Natural killer cell (primary cell): ENCODE measurements at regions not wholly inside any gene's neighbourhood (a gene's known extent, or its start where the extent isn't known, plus 50 kb on each side); places are given as distances from the start of the nearest gene placed in this dataset.
"Not testable (repeated sequence)": the region's sequence is repeated elsewhere in the genome, so short reads cannot be mapped to it uniquely, and the experiment has no call there.

Source experiments
- ATAC-seq, 3 donors: fragments of 150-1000 bp in 2 of 3; fragments of 200-7000 bp in 1 of 3; cut with Tn5 transposase; 1 replicate in 1 of 3; 2 replicates in 2 of 3; pipeline ENCODE4 v1.10.0; 2021; ENCODE audit warnings: mild to moderate bottlenecking in 2 of 3, moderate library complexity in 2 of 3
- DNase-seq, 2 donors: peaks; one replicate each; pipeline versions ENCODE4 v3.0.0 to v3.0.0-alpha.2; 2013 to 2021; ENCODE audit warnings: mixed read lengths in 1 of 2
- H3K27ac ChIP-seq: one replicate; pipeline ENCODE4 v1.5.1; 2013; ENCODE audit warnings: mild to moderate bottlenecking, low read length
- H3K27me3 ChIP-seq: one replicate; pipeline ENCODE4 v1.6.1; 2013; ENCODE audit warnings: low read length; ENCODE audit not compliant: control insufficient read depth, insufficient read depth
- H3K36me3 ChIP-seq: one replicate; pipeline ENCODE4 v1.6.1; 2013; ENCODE audit warnings: low read length; ENCODE audit not compliant: control insufficient read depth, insufficient read depth
- H3K4me1 ChIP-seq: one replicate; pipeline ENCODE4 v1.6.1; 2013; ENCODE audit warnings: low read length; ENCODE audit not compliant: control insufficient read depth, insufficient read depth
- H3K4me3 ChIP-seq: one replicate; pipeline ENCODE4 v1.5.1; 2013; ENCODE audit warnings: low read length
- H3K9me3 ChIP-seq: one replicate; pipeline ENCODE4 v1.6.1; 2013; ENCODE audit warnings: low read length; ENCODE audit not compliant: control insufficient read depth, insufficient read depth
- H3K27ac Mint-ChIP-seq, 2 donors: one replicate each; pipeline ENCODE4 v1.8.0; 2022; ENCODE audit warnings: mild to moderate bottlenecking in 2 of 2, mixed read lengths in 2 of 2, moderate library complexity in 1 of 2
- H3K27me3 Mint-ChIP-seq, 2 donors: one replicate each; pipeline ENCODE4 v1.8.0; 2022; ENCODE audit warnings: low read depth in 2 of 2, mixed read lengths in 2 of 2
- H3K36me3 Mint-ChIP-seq: one replicate; pipeline ENCODE4 v1.8.0; 2022; ENCODE audit warnings: mixed read lengths
- H3K4me1 Mint-ChIP-seq, 2 donors: one replicate each; pipeline ENCODE4 v1.8.0; 2022; ENCODE audit warnings: mixed read lengths in 2 of 2
- H3K4me3 Mint-ChIP-seq: one replicate; pipeline ENCODE4 v1.8.0; 2022; ENCODE audit warnings: mild to moderate bottlenecking, moderate library complexity, mixed read lengths
- H3K9me3 Mint-ChIP-seq, 2 donors: one replicate each; pipeline ENCODE4 v1.8.0; 2022; ENCODE audit warnings: mixed read lengths in 2 of 2
- CTCF ChIP-seq: fragments of 200-600 bp; IDR thresholded peaks from one replicate; pipeline ENCODE4 v1.8.0; 2022; ENCODE audit warnings: antibody characterized with exemption
- WGBS: methylation state at CpG from one replicate; pipeline ENCODE4 v1.1.7; 2013; ENCODE audit warnings: missing lambda C conversion rate; ENCODE audit not compliant: insufficient coverage; 5-methylcytosine and 5-hydroxymethylcytosine counted together
- intact Hi-C: fragments of 100-400 bp; cut with micrococcal nuclease; formaldehyde crosslinking; loops from one replicate; pipeline ENCODE4 v1.14.2; 2022

- Mint-ChIP-seq H3K9me3 (no peaks in the 10 kb centered on the region), H3K4me1 (peaks cover 0 to 8% of the 10 kb centered on the region in 2 donors), H3K36me3 (no peaks in the 10 kb centered on the region), H3K27me3 (no peaks in the 10 kb centered on the region), H3K4me3 (no peak overlapping the region), H3K27ac (no peak overlapping the region)
- H3K36me3 ChIP-seq: no peaks in the 10 kb centered on the region
- DNase-seq (no peak), ATAC-seq (no peak)
- no peak overlapping the region for H3K4me3 ChIP-seq
- WGBS: 95% methylated on average over 33 of the region's 33 CpGs
- H3K27me3 ChIP-seq: no peaks in the 10 kb centered on the region
- intact Hi-C loops: no loop called here
- no peak overlapping the region for H3K27ac ChIP-seq
- H3K4me1 ChIP-seq: no peaks in the 10 kb centered on the region
- no peak for TF ChIP-seq CTCF
- H3K9me3 ChIP-seq: no peaks in the 10 kb centered on the region
Observed at GRCh38 chr7:29649028-29649716, 85.5 kb downstream of the PRR15 start.

GRCh38 chr7:29649876-29650275 lies 86.2 kb downstream of the PRR15 start:
- no peak overlapping the region for H3K4me3 ChIP-seq
- no peak overlapping the region for H3K27ac Mint-ChIP-seq
- peaks cover 0 to 8% of the 10 kb centered on the region in 2 donors for H3K4me1 Mint-ChIP-seq
- H3K36me3 Mint-ChIP-seq: no peaks in the 10 kb centered on the region
- H3K9me3 Mint-ChIP-seq: no peaks in the 10 kb centered on the region
- DNase-seq (no peak), ATAC-seq (no peak)
- H3K9me3 ChIP-seq: no peaks in the 10 kb centered on the region
- intact Hi-C loops: no loop called here
- H3K27ac ChIP-seq: no peak overlapping the region
- H3K27me3 ChIP-seq: no peaks in the 10 kb centered on the region
- no peak overlapping the region for H3K4me3 Mint-ChIP-seq
- H3K4me1 ChIP-seq: no peaks in the 10 kb centered on the region
- no peaks in the 10 kb centered on the region for H3K36me3 ChIP-seq
- WGBS: 96% methylated on average over 21 of the region's 21 CpGs
- TF ChIP-seq CTCF: no peak
- no peaks in the 10 kb centered on the region for H3K27me3 Mint-ChIP-seq

- Mint-ChIP-seq H3K36me3 (no peaks in the 10 kb centered on the region), H3K4me1 (peaks cover 0 to 8% of the 10 kb centered on the region in 2 donors), H3K4me3 (no peak overlapping the region), H3K9me3 (no peaks in the 10 kb centered on the region), H3K27ac (no peak overlapping the region), H3K27me3 (no peaks in the 10 kb centered on the region)
- no peaks in the 10 kb centered on the region for H3K4me1 ChIP-seq
- DNase-seq (no peak), ATAC-seq (no peak)
- TF ChIP-seq CTCF: no peak
- no peak overlapping the region for H3K27ac ChIP-seq
- intact Hi-C loops: no loop called here
- no peaks in the 10 kb centered on the region for H3K9me3 ChIP-seq
- H3K4me3 ChIP-seq: no peak overlapping the region
- H3K27me3 ChIP-seq: no peaks in the 10 kb centered on the region
- H3K36me3 ChIP-seq: no peaks in the 10 kb centered on the region
- 100% methylated on average over 1 of the region's 2 CpGs for WGBS
Observed at GRCh38 chr7:29651477-29651876, 87.8 kb downstream of the PRR15 start.

- Histone ChIP-seq H3K4me1 (no peaks in the 10 kb centered on the region), H3K36me3 (no peaks in the 10 kb centered on the region), H3K9me3 (no peaks in the 10 kb centered on the region), H3K27me3 (no peaks in the 10 kb centered on the region), H3K4me3 (no peak overlapping the region), H3K27ac (no peak overlapping the region)
- no peak for DNase-seq
- no peaks in the 10 kb centered on the region for H3K36me3 Mint-ChIP-seq
- H3K27ac Mint-ChIP-seq: no peak overlapping the region
- WGBS: 95% methylated on average over 2 of the region's 2 CpGs
- H3K4me3 Mint-ChIP-seq: no peak overlapping the region
- H3K9me3 Mint-ChIP-seq: no peaks in the 10 kb centered on the region
- intact Hi-C loops: no loop called here
- no peaks in the 10 kb centered on the region for H3K27me3 Mint-ChIP-seq
- H3K4me1 Mint-ChIP-seq: peaks cover 0 to 5% of the 10 kb centered on the region in 2 donors
- ATAC-seq: no peak
- TF ChIP-seq CTCF: no peak
Observed at GRCh38 chr7:29652556-29652955, 88.9 kb downstream of the PRR15 start.

- H3K36me3 ChIP-seq, H3K9me3 ChIP-seq, H3K4me1 ChIP-seq, H3K4me3 Mint-ChIP-seq, H3K27me3 Mint-ChIP-seq, intact Hi-C loops, H3K36me3 Mint-ChIP-seq, H3K4me1 Mint-ChIP-seq, H3K27me3 ChIP-seq, H3K9me3 Mint-ChIP-seq, H3K27ac Mint-ChIP-seq, H3K4me3 ChIP-seq, ATAC-seq, H3K27ac ChIP-seq, DNase-seq: not testable (repeated sequence)
- 91% methylated on average over 3 of the region's 4 CpGs for WGBS
Observed at GRCh38 chr7:29654340-29654739, 90.7 kb downstream of the PRR15 start.
